IMR-90 (cell line): ENCODE measurements at regions not wholly inside any gene's neighbourhood (a gene's known extent, or its start where the extent isn't known, plus 50 kb on each side); places are given as distances from the start of the nearest gene placed in this dataset.

ENCODE experiments used
- CHD1 ChIP-seq: IDR thresholded peaks from 2 replicates; pipeline ENCODE4 v1.6.1; 2012; ENCODE audit warnings: low read depth, low read length, improper control_type of control experiment
- CTCF ChIP-seq: conservative IDR thresholded peaks from 2 replicates; pipeline ENCODE4 v1.5.1; 2012; ENCODE audit warnings: mild to moderate bottlenecking, low read depth, low read length, improper control_type of control experiment
- FOS ChIP-seq: fragments of 150-350 bp; IDR thresholded peaks from 2 replicates; pipeline ENCODE4 v1.6.1; 2016; ENCODE audit warnings: low read depth, low read length
- MXI1 ChIP-seq: IDR thresholded peaks from 2 replicates; pipeline ENCODE4 v1.6.1; 2012; ENCODE audit warnings: low read depth, mild to moderate bottlenecking, low read length, moderate library complexity, borderline replicate concordance
- POLR2A ChIP-seq: IDR thresholded peaks from 2 replicates; pipeline ENCODE4 v1.6.1; 2012; ENCODE audit warnings: mild to moderate bottlenecking, low read depth, low read length
- RAD21 ChIP-seq: IDR thresholded peaks from 2 replicates; pipeline ENCODE4 v1.6.1; 2012; ENCODE audit warnings: low read length, improper control_type of control experiment
- RCOR1 ChIP-seq: IDR thresholded peaks from 2 replicates; pipeline ENCODE4 v1.6.1; 2012; ENCODE audit warnings: mild to moderate bottlenecking, low read length, improper control_type of control experiment; ENCODE audit not compliant: insufficient replicate concordance
- SMC3 ChIP-seq: fragments of 150-350 bp; IDR thresholded peaks from 2 replicates; pipeline ENCODE4 v1.6.1; 2016; ENCODE audit warnings: low read depth, mild to moderate bottlenecking, antibody characterized with exemption, low read length, moderate library complexity
- USF2 ChIP-seq: fragments of 150-350 bp; IDR thresholded peaks from 2 replicates; pipeline ENCODE4 v1.6.1; 2017; ENCODE audit warnings: mild to moderate bottlenecking, antibody characterized with exemption, low read length, low read depth

DNA sequence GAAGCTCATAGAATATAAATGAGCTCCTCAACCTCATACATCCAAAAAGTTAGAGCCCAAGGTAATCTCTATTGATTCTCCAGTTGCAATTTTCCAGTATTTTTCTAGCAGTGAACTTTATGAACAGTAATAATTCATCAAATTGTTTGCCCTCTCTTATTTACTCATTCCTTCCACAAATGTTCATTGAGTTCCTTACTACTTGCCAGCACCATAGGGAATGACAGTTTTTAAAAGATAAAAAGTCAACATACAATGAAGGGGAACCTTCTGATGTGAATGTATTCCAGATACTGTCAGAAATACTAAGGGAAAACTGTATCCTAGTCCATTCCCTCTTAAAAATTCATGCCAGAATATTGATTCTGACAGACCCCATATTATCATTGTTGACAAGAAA, 277.0 kb upstream of the C1orf87 start:
- TF ChIP-seq POLR2A (no peak), USF2 (no peak), CTCF (no peak), MXI1 (no peak), SMC3 (no peak), CHD1 (no peak), RAD21 (no peak), RCOR1 (no peak), FOS (no peak)
